H1 (cell line): ENCODE measurements at regions not wholly inside any gene's neighbourhood (a gene's known extent, or its start where the extent isn't known, plus 50 kb on each side); places are given as distances from the start of the nearest gene placed in this dataset.

Source experiments
- CTCF ChIA-PET: fragments of 300-600 bp; sonication (Branson Sonifier 250); formaldehyde crosslinking; loops from one replicate; lab custom pipeline; 2021; ENCODE audit not compliant: partially characterized antibody; lab: Charles Lee
- POLR2A ChIA-PET: fragments of 300-600 bp; sonication (Branson Sonifier 250); formaldehyde crosslinking; loops from one replicate; lab custom pipeline; 2021; ENCODE audit warnings: inconsistent platforms; ENCODE audit not compliant: partially characterized antibody; lab: Charles Lee
- DNase-seq, 2 experiments: peaks; one replicate each; pipeline versions ENCODE4 v3.0.0 to v3.0.0-alpha.2; 2010 to 2022; ENCODE audit warnings: low spot score in 2 of 2, low read depth in 1 of 2, mixed read lengths in 1 of 2
- FAIRE-seq: peaks from 2 replicates; lab custom pipeline; 2011; peaks lifted over from hg19 to GRCh38; lab: Jason Lieb, UNC
- H2AFZ ChIP-seq: 2 replicates; pipeline ENCODE4 v1.8.1; 2012; ENCODE audit warnings: low read length, inconsistent platforms
- H2AK5ac ChIP-seq: 2 replicates; pipeline ENCODE4 v1.6.1; 2013; ENCODE audit warnings: low read depth, low read length
- H2BK120ac ChIP-seq: replicated peaks from 2 replicates; pipeline ENCODE3; 2013; ENCODE audit warnings: low read depth, low read length, inconsistent platforms
- H2BK12ac ChIP-seq: 2 replicates; pipeline ENCODE4 v1.6.1; 2013; ENCODE audit warnings: low read depth, low read length
- H2BK15ac ChIP-seq: 2 replicates; pipeline ENCODE4 v1.6.1; 2013; ENCODE audit warnings: low read length
- H2BK20ac ChIP-seq: 2 replicates; pipeline ENCODE4 v1.6.1; 2013; ENCODE audit warnings: low read length
- H2BK5ac ChIP-seq: 2 replicates; pipeline ENCODE4 v1.6.1; 2013; ENCODE audit warnings: low read depth, low read length
- H3K14ac ChIP-seq: 2 replicates; pipeline ENCODE4 v1.6.1; 2013; ENCODE audit warnings: inconsistent platforms; ENCODE audit not compliant: insufficient read length
- H3K18ac ChIP-seq: 2 replicates; pipeline ENCODE4 v1.6.1; 2013; ENCODE audit warnings: low read length; ENCODE audit errors: extremely low read depth
- H3K23ac ChIP-seq: 2 replicates; pipeline ENCODE4 v1.6.1; 2013; ENCODE audit warnings: inconsistent platforms; ENCODE audit not compliant: insufficient read length
- H3K23me2 ChIP-seq: 2 replicates; pipeline ENCODE4 v1.6.1; 2013; ENCODE audit warnings: low read depth, low read length
- H3K27ac ChIP-seq: 2 replicates; pipeline ENCODE4 v1.6.1; 2011; ENCODE audit warnings: low read depth, low read length, inconsistent platforms
- H3K27me3 ChIP-seq, 4 experiments: replicated peaks in 1 of 4; 1 replicate in 1 of 4; 2 replicates in 3 of 4; pipeline versions ENCODE4 v1.6.1 to v1.8.1; 2011 to 2013; ENCODE audit warnings: low read length in 3 of 4, mild to moderate bottlenecking in 3 of 4, inconsistent platforms in 2 of 4, mixed read lengths in 2 of 4, moderate library complexity in 1 of 4; ENCODE audit not compliant: control insufficient read depth in 3 of 4, insufficient read depth in 3 of 4; ENCODE audit errors: extremely low read depth in 1 of 4
- H3K36me3 ChIP-seq, 4 experiments: 2 replicates each; pipeline versions ENCODE4 v1.6.1 to v1.8.1; 2011 to 2013; ENCODE audit warnings: mild to moderate bottlenecking in 4 of 4, low read length in 3 of 4, moderate library complexity in 2 of 4, control low read depth in 1 of 4, inconsistent platforms in 1 of 4; ENCODE audit not compliant: insufficient read depth in 4 of 4, control insufficient read depth in 2 of 4
- H3K4ac ChIP-seq: replicated peaks from 2 replicates; pipeline ENCODE3; 2013; ENCODE audit warnings: low read length, low read depth, mixed read lengths, inconsistent platforms; ENCODE audit not compliant: insufficient read length
- H3K4me1 ChIP-seq, 4 experiments: replicated peaks in 1 of 4; 1 replicate in 1 of 4; 2 replicates in 3 of 4; pipeline versions ENCODE4 v1.6.1 to v1.8.1; 2011 to 2013; ENCODE audit warnings: low read length in 3 of 4, inconsistent platforms in 2 of 4, mixed read lengths in 1 of 4; ENCODE audit not compliant: insufficient read depth in 4 of 4, control insufficient read depth in 3 of 4
- H3K4me2 ChIP-seq, 2 experiments: 2 replicates each; pipeline versions ENCODE4 v1.6.1 to v1.8.1; 2011 to 2013; ENCODE audit warnings: low read depth in 2 of 2, low read length in 2 of 2, control low read depth in 1 of 2, inconsistent platforms in 1 of 2, mild to moderate bottlenecking in 1 of 2; ENCODE audit not compliant: insufficient read depth in 1 of 2
- H3K4me3 ChIP-seq, 4 experiments: fragments of 200-600, 300-600 bp in 1 of 4; sonication (generic), shearing (Covaris generic), sonication (Bioruptor Twin) in 1 of 4; 2 replicates each; pipeline versions ENCODE4 v1.5.1 to v1.8.1; 2011 to 2016; ENCODE audit warnings: low read length in 4 of 4, low read depth in 3 of 4, control low read depth in 2 of 4, inconsistent platforms in 2 of 4, mild to moderate bottlenecking in 2 of 4, mixed read lengths in 1 of 4, moderate library complexity in 1 of 4; ENCODE audit not compliant: insufficient read depth in 2 of 4; ENCODE audit errors: extremely low read depth in 1 of 4
- H3K56ac ChIP-seq: replicated peaks from 2 replicates; pipeline ENCODE3; 2013; ENCODE audit warnings: low read depth, mild to moderate bottlenecking, mixed read lengths, low read length, inconsistent platforms; ENCODE audit not compliant: insufficient read length
- H3K79me1 ChIP-seq: 2 replicates; pipeline ENCODE4 v1.6.1; 2013; ENCODE audit warnings: low read depth, low read length, control low read depth
- H3K79me2 ChIP-seq, 2 experiments: 2 replicates each; pipeline versions ENCODE4 v1.6.1 to v1.8.1; 2012 to 2013; ENCODE audit warnings: low read length in 2 of 2, mild to moderate bottlenecking in 2 of 2, inconsistent platforms in 1 of 2; ENCODE audit not compliant: insufficient read depth in 2 of 2, control insufficient read depth in 1 of 2
- H3K9ac ChIP-seq, 4 experiments: replicated peaks in 1 of 4; 1 replicate in 1 of 4; 2 replicates in 3 of 4; pipeline versions ENCODE4 v1.6.1 to v1.8.1; 2011 to 2013; ENCODE audit warnings: low read depth in 3 of 4, low read length in 3 of 4, control low read depth in 2 of 4, mild to moderate bottlenecking in 2 of 4, moderate library complexity in 2 of 4, inconsistent platforms in 1 of 4; ENCODE audit errors: extremely low read depth in 1 of 4
- H3K9me3 ChIP-seq, 2 experiments: 2 replicates each; pipeline versions ENCODE4 v1.6.1 to v1.8.1; 2012 to 2013; ENCODE audit warnings: mild to moderate bottlenecking in 2 of 2, moderate library complexity in 2 of 2, control low read depth in 1 of 2, inconsistent platforms in 1 of 2, low read depth in 1 of 2, low read length in 1 of 2, mixed read lengths in 1 of 2; ENCODE audit not compliant: insufficient read depth in 2 of 2
- H4K20me1 ChIP-seq, 2 experiments: replicated peaks in 1 of 2; 2 replicates each; pipeline versions ENCODE3 to v1.8.1; 2011 to 2013; ENCODE audit warnings: inconsistent platforms in 2 of 2, low read length in 2 of 2, mild to moderate bottlenecking in 1 of 2; ENCODE audit not compliant: insufficient read depth in 2 of 2, control insufficient read depth in 1 of 2
- H4K5ac ChIP-seq: 2 replicates; pipeline ENCODE4 v1.6.1; 2013; ENCODE audit warnings: low read length, low read depth, mixed read lengths, inconsistent platforms; ENCODE audit not compliant: insufficient read length
- H4K8ac ChIP-seq: 2 replicates; pipeline ENCODE4 v1.8.0; 2013; ENCODE audit warnings: mild to moderate bottlenecking, moderate library complexity, low read length, inconsistent platforms; ENCODE audit not compliant: insufficient read depth; ENCODE audit errors: extremely low read depth
- H4K91ac ChIP-seq: replicated peaks from 2 replicates; pipeline ENCODE3; 2013; ENCODE audit warnings: low read length, mixed read lengths, inconsistent platforms; ENCODE audit not compliant: insufficient read length
- FOSL1 ChIP-seq: IDR thresholded peaks from 2 replicates; pipeline ENCODE4 v1.6.1; 2011; ENCODE audit warnings: mild to moderate bottlenecking, low read depth, low read length, moderate library complexity; ENCODE audit not compliant: insufficient read depth
- JUN ChIP-seq: IDR thresholded peaks from 2 replicates; pipeline ENCODE4 v1.6.1; 2011; ENCODE audit warnings: low read depth, mild to moderate bottlenecking, improper control_type of control experiment, low read length
- RBBP5 ChIP-seq: IDR thresholded peaks from 2 replicates; pipeline ENCODE4 v1.7.1; 2012; ENCODE audit warnings: low read depth, mild to moderate bottlenecking, inconsistent platforms, low read length, moderate library complexity, borderline replicate concordance
- RNF2 ChIP-seq: fragments of 200-900, 300-1000 bp; sonication (generic); IDR thresholded peaks from 2 replicates; pipeline ENCODE4 v1.7.1; 2016; ENCODE audit warnings: borderline replicate concordance, low read depth, mild to moderate bottlenecking, antibody characterized with exemption, low read length; ENCODE audit not compliant: poor library complexity, severe bottlenecking; ENCODE audit errors: missing control alignments
- SP1 ChIP-seq: IDR thresholded peaks from 2 replicates; pipeline ENCODE4 v1.6.1; 2011; ENCODE audit warnings: low read depth, low read length
- SP4 ChIP-seq: IDR thresholded peaks from 2 replicates; pipeline ENCODE4 v1.6.1; 2012; ENCODE audit warnings: low read length, inconsistent platforms
- SRF ChIP-seq: IDR thresholded peaks from 2 replicates; pipeline ENCODE4 v1.6.1; 2011; ENCODE audit warnings: mild to moderate bottlenecking, low read depth, low read length, moderate library complexity
- YY1 ChIP-seq: IDR thresholded peaks from 2 replicates; pipeline ENCODE4 v1.6.1; 2011; ENCODE audit warnings: low read depth, mild to moderate bottlenecking, low read length
- TF ChIP-seq, protein P1 (sequence below): IDR thresholded peaks from 2 replicates; pipeline ENCODE4 v1.6.1; 2011; ENCODE audit warnings: low read depth, mild to moderate bottlenecking, low read length; ENCODE audit not compliant: insufficient read depth
- TF ChIP-seq, protein P2 (sequence below): IDR thresholded peaks from 2 replicates; pipeline ENCODE4 v1.6.1; 2012; ENCODE audit warnings: inconsistent platforms
- TF ChIP-seq, protein P3 (sequence below), 3 experiments: IDR thresholded peaks; 1 replicate in 2 of 3; 2 replicates in 1 of 3; pipeline versions ENCODE4 v1.5.1 to v1.6.1; 2011; ENCODE audit warnings: low read length in 3 of 3, mild to moderate bottlenecking in 3 of 3, inconsistent platforms in 2 of 3, low read depth in 1 of 3, moderate library complexity in 1 of 3; ENCODE audit not compliant: insufficient read depth in 1 of 3; ENCODE audit errors: control extremely low read depth in 1 of 3

DNA sequence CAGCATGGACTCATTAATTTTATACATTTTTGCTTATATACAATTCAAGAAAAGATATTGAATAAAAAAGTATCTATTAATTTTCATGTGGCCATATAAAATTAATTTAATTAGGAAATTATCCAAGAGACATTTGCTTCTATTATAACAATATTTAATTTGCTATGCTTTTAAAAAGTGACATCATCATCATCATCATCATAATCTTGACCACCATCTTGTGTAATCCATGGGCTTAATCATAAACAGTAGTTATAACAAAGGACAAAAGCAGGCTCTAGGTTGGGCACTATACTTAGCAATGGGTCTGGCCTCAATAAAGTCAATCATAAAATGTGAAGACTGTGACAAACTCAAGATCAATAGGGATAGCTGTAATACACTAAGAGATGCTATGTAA lies 1031.6 kb downstream of the SLITRK1 start:
- Histone ChIP-seq H3K79me1 (no peaks in the 10 kb centered on the region), H3K4me3 (no peak overlapping the region), H3K4ac (no peak overlapping the region), H3K4me1 (no peaks in the 10 kb centered on the region), H2BK120ac (no peak overlapping the region), H2AFZ (no peak overlapping the region), H3K27ac (no peak overlapping the region), H4K20me1 (no peaks in the 10 kb centered on the region), H3K36me3 (no peaks in the 10 kb centered on the region), H3K18ac (no peak overlapping the region), H2BK15ac (no peak overlapping the region), H3K79me2 (no peaks in the 10 kb centered on the region), H3K4me2 (no peak overlapping the region), H4K91ac (no peak overlapping the region), H2BK20ac (no peak overlapping the region), H2BK12ac (no peak overlapping the region), H3K14ac (no peak overlapping the region), H2BK5ac (no peak overlapping the region), H3K9me3 (no peaks in the 10 kb centered on the region; a peak in 1 of 4 replicates), H4K8ac (no peak overlapping the region), H2AK5ac (no peak overlapping the region), H3K9ac (no peak overlapping the region), H3K27me3 (no peaks in the 10 kb centered on the region), H4K5ac (no peak overlapping the region), H3K56ac (no peak overlapping the region), H3K23me2 (no peaks in the 10 kb centered on the region; the same call in 1 of the 2 replicates), H3K23ac (no peak overlapping the region)
- no peak for DNase-seq
- FAIRE-seq: no peak
- ChIA-PET POLR2A (no interaction called here), CTCF (no interaction called here)
- TF ChIP-seq RNF2 (no peak), SP4 (no peak), JUN (no peak), YY1 (no peak), FOSL1 (no peak), SP1 (no peak), RBBP5 (no peak), SRF (no peak)
- TF ChIP-seq, protein P1, sequence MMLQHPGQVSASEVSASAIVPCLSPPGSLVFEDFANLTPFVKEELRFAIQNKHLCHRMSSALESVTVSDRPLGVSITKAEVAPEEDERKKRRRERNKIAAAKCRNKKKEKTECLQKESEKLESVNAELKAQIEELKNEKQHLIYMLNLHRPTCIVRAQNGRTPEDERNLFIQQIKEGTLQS: no peak
- TF ChIP-seq, protein P2, sequence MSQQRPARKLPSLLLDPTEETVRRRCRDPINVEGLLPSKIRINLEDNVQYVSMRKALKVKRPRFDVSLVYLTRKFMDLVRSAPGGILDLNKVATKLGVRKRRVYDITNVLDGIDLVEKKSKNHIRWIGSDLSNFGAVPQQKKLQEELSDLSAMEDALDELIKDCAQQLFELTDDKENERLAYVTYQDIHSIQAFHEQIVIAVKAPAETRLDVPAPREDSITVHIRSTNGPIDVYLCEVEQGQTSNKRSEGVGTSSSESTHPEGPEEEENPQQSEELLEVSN: no peak
- TF ChIP-seq, protein P3, sequence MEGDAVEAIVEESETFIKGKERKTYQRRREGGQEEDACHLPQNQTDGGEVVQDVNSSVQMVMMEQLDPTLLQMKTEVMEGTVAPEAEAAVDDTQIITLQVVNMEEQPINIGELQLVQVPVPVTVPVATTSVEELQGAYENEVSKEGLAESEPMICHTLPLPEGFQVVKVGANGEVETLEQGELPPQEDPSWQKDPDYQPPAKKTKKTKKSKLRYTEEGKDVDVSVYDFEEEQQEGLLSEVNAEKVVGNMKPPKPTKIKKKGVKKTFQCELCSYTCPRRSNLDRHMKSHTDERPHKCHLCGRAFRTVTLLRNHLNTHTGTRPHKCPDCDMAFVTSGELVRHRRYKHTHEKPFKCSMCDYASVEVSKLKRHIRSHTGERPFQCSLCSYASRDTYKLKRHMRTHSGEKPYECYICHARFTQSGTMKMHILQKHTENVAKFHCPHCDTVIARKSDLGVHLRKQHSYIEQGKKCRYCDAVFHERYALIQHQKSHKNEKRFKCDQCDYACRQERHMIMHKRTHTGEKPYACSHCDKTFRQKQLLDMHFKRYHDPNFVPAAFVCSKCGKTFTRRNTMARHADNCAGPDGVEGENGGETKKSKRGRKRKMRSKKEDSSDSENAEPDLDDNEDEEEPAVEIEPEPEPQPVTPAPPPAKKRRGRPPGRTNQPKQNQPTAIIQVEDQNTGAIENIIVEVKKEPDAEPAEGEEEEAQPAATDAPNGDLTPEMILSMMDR (IDR thresholded peaks at IDR 0.05; ENCODE audit: control extremely low read depth in 1 of 3, insufficient read depth in 1 of 3, low read depth in 1 of 3, low read length in 3 of 3): no peak
